Loucy (cell line): ENCODE measurements at regions not wholly inside any gene's neighbourhood (a gene's known extent, or its start where the extent isn't known, plus 50 kb on each side); places are given as distances from the start of the nearest gene placed in this dataset.

ENCODE experiments used
- EZH2phosphoT487 ChIP-seq: fragments of 200-600 bp; IDR thresholded peaks from 2 replicates; pipeline ENCODE4 v1.6.1; 2018; ENCODE audit warnings: antibody characterized with exemption, mild to moderate bottlenecking, moderate library complexity, borderline replicate concordance
- TF ChIP-seq, protein P1 (sequence below): fragments of 200-600 bp; sonication (generic); conservative IDR thresholded peaks from 2 replicates; pipeline ENCODE4 v1.5.1; 2014; ENCODE audit warnings: mild to moderate bottlenecking, antibody characterized with exemption, low read length

GRCh38 chr9:104416470-104416869 lies 87.6 kb upstream of the OR13F1 start:
- TF ChIP-seq, protein P1, sequence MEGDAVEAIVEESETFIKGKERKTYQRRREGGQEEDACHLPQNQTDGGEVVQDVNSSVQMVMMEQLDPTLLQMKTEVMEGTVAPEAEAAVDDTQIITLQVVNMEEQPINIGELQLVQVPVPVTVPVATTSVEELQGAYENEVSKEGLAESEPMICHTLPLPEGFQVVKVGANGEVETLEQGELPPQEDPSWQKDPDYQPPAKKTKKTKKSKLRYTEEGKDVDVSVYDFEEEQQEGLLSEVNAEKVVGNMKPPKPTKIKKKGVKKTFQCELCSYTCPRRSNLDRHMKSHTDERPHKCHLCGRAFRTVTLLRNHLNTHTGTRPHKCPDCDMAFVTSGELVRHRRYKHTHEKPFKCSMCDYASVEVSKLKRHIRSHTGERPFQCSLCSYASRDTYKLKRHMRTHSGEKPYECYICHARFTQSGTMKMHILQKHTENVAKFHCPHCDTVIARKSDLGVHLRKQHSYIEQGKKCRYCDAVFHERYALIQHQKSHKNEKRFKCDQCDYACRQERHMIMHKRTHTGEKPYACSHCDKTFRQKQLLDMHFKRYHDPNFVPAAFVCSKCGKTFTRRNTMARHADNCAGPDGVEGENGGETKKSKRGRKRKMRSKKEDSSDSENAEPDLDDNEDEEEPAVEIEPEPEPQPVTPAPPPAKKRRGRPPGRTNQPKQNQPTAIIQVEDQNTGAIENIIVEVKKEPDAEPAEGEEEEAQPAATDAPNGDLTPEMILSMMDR = no peak
- TF ChIP-seq EZH2phosphoT487 = no peak
